Activated naive CD4-positive, alpha-beta T cell treated with anti-CD3 and anti-CD28 coated beads for 36 hours (primary cell): ENCODE measurements at regions not wholly inside any gene's neighbourhood (a gene's known extent, or its start where the extent isn't known, plus 50 kb on each side); places are given as distances from the start of the nearest gene placed in this dataset.

Source experiments
- CTCF ChIA-PET: fragments of 350-600 bp; sonication (Branson Sonifier 250); formaldehyde crosslinking; loops from one replicate; lab custom pipeline; 2021; ENCODE audit warnings: antibody characterized with exemption; lab: Charles Lee
- DNase-seq: peaks from one replicate; pipeline ENCODE4 v3.0.0-alpha.2; 2020
- H3K27ac Mint-ChIP-seq: one replicate; pipeline ENCODE4 v1.8.0; 2021; ENCODE audit warnings: mild to moderate bottlenecking, mixed read lengths
- H3K27me3 Mint-ChIP-seq: one replicate; pipeline ENCODE4 v1.8.0; 2021; ENCODE audit warnings: low read depth, mixed read lengths
- H3K36me3 Mint-ChIP-seq: one replicate; pipeline ENCODE4 v1.8.0; 2021; ENCODE audit warnings: low read depth, mixed read lengths
- H3K4me1 Mint-ChIP-seq: one replicate; pipeline ENCODE4 v1.8.0; 2021; ENCODE audit warnings: low read depth, mixed read lengths
- H3K4me3 Mint-ChIP-seq: one replicate; pipeline ENCODE4 v1.8.0; 2021; ENCODE audit warnings: mild to moderate bottlenecking, moderate library complexity, mixed read lengths
- H3K9me3 Mint-ChIP-seq: one replicate; pipeline ENCODE4 v1.8.0; 2021; ENCODE audit warnings: mixed read lengths
- intact Hi-C: fragments of 100-400 bp; cut with micrococcal nuclease; formaldehyde crosslinking; loops from one replicate; pipeline ENCODE4 v1.15.1; 2023

DNA sequence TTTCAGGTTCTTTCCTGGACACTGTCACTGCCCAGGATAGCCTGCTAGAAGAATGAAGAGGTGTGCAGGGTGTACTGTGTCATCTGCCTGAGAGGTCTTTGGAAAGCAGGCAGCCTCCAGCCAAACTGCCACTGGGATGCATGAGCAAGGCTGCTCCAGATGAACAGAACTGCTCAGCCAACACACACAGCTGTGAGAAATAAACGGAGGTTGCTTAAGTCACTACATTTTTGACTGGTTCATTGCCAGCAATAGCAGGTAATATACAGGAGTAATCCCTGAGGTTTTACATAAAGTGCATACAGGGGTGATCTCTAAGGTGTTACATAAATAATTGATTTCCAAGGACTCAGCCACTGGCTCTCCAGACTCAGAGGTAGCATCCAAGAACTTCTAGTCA lies 516.9 kb downstream of the BRINP3 start:
- Mint-ChIP-seq H3K4me1 (no peaks in the 10 kb centered on the region), H3K9me3 (peaks cover 5% of the 10 kb centered on the region), H3K27ac (no peak overlapping the region), H3K4me3 (no peak overlapping the region), H3K36me3 (no peaks in the 10 kb centered on the region), H3K27me3 (no peaks in the 10 kb centered on the region)
- CTCF ChIA-PET = no interaction called here
- intact Hi-C loops = no loop called here
- DNase-seq = no peak

DNA sequence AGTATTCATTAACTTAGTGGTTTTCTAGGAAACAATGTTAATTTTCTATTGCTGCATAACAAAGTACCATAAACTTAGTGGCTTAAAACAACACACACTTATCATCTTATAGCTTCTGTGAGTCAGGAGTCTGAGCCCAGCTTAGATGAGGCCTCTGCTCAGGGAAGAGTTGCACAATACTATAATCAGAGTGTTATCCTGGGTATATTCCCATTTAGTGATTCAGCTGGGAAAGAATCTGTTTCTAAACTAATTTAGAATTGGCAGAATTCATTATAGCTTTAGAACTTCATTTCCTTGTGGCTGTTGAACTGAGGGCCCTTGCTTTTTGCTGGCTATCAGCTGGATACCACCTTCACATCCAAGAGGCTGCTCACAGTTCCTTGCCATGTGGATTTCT lies 515.5 kb downstream of the BRINP3 start:
- Mint-ChIP-seq H3K36me3 (no peaks in the 10 kb centered on the region), H3K9me3 (peaks cover 11% of the 10 kb centered on the region), H3K27ac (no peak overlapping the region), H3K27me3 (no peaks in the 10 kb centered on the region), H3K4me3 (no peak overlapping the region), H3K4me1 (no peaks in the 10 kb centered on the region)
- CTCF ChIA-PET = no interaction called here
- intact Hi-C loops = no loop called here
- no peak for DNase-seq

DNA sequence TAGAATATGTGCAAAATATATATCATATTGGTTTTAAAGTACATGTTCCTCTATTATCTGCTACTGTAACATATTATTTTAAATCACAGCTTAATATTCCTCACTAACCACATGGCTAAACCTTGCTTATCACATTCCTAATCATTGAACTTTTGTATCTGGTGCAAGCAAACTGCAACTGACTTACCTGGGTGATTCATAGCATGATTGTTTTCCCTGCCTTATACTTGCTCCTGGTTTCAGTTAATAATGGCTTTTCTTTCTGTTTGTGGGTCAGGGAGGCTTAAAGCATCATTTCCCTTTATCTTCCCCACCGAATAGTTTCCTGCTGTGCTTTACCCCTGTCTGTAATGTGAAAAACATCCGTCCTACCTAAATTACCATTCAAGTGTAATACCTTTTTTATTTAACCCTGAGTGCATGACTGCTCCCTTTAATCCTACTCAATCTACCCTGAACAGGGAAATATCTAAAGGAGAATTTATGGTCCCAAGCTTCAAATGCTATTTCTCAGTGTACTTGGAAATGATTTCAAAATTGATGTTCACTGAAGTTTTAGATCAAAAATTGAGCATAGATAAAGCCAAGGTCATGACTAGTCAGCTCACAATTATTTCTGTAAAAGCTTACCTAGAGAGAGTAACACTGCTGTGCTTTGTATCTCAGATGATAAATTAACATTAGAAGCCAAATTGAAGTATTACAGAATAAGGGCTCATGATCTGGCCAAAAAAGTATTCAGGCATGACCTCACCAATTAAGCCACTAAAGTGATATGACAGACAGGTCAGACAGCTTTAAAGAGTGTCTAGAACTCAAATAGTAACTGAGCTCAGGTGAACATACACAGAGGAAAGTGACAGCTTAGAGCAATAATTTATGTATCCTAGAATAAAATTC lies 507.1 kb downstream of the BRINP3 start:
- CTCF ChIA-PET = no interaction called here
- intact Hi-C loops = no loop called here

DNA sequence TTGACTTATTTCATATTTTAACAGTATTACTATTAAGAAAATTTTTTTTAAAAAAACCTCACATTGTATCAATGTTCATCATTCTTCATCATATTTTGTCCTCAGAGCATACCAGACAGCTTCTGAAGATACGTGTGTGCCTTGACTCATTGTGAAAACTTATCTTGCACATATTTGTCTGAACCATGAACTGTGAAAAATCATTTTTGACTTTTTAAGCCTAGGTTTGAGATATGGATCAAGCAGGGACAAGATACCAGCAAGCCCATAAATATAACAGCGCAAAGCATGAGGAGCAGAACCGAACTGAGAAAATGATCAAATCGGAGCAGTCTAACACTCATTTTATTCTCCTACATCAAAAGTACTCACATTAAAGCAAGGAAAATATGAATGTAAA lies 506.0 kb downstream of the BRINP3 start:
- H3K36me3 Mint-ChIP-seq = no peaks in the 10 kb centered on the region
- H3K27ac Mint-ChIP-seq = no peak overlapping the region
- H3K9me3 Mint-ChIP-seq = peaks cover 11% of the 10 kb centered on the region
- no peak for DNase-seq
- no peaks in the 10 kb centered on the region for H3K27me3 Mint-ChIP-seq
- CTCF ChIA-PET = no interaction called here
- H3K4me1 Mint-ChIP-seq = no peaks in the 10 kb centered on the region
- intact Hi-C loops = no loop called here
- H3K4me3 Mint-ChIP-seq = no peak overlapping the region

More for the DNA sequence above, 507.1 kb downstream of the BRINP3 start:
- Mint-ChIP-seq H3K9me3 (peaks cover 9% of the 10 kb centered on the region), H3K27ac (no peak overlapping the region), H3K27me3 (no peaks in the 10 kb centered on the region), H3K36me3 (no peaks in the 10 kb centered on the region), H3K4me3 (no peak overlapping the region), H3K4me1 (no peaks in the 10 kb centered on the region)
- DNase-seq = no peak

DNA sequence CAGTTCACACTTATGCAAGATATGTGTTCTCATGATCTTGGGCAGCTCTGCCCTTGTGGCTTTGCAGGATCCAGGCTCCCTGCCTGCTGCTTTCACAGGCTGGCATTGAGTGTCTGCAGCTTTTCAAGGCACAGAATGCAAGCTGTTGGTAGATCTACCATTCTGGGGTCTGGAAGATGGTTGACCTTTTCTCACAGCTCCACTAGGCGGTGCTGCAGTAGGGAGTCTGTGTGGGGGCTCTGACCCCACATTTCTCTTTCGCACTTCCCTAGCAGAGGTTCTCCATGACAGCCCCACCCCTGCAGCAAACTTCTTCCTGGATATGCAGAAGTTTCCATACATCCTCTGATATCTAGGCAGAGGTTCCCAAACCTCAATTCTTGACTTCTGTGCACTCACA lies 500.5 kb downstream of the BRINP3 start:
- intact Hi-C loops = no loop called here
- Mint-ChIP-seq H3K4me1 (no peaks in the 10 kb centered on the region), H3K9me3 (peaks cover 20% of the 10 kb centered on the region), H3K27ac (no peak overlapping the region), H3K36me3 (no peaks in the 10 kb centered on the region), H3K4me3 (no peak overlapping the region), H3K27me3 (no peaks in the 10 kb centered on the region)
- no peak for DNase-seq
- CTCF ChIA-PET = no interaction called here

DNA sequence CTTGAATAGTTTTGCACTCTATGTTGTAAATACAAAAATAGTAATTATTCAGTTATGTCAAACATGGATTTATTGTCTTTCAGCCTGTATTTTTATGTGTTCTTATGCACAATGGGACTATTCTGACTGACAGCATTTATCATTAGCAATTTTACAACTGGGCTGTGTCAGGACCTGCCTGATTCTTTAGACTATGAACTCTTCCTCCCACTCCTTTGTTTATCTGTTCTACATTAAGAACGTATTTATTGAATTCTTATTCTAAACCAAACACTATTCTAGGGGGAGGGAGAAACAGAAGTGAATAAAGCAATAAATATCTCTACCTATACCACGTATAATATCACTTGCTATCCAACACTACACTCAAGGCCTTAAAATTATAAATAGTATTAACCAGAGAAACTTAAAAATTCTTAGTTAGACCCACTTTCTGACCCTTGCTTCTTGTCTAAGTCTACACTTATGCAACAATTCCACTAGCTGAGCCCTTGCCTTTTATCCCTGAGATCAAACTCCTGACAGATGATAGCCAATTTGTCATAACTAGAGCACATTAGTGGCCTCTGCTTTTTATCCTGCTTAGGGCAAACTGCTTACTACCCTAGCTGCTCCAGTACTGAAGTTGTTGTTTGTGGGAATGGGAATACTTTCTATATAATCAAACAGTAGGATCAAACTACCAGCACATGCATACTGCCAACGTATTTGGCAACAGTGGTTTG lies 494.3 kb downstream of the BRINP3 start:
- H3K36me3 Mint-ChIP-seq = no peaks in the 10 kb centered on the region
- no peak overlapping the region for H3K4me3 Mint-ChIP-seq
- DNase-seq = no peak
- no peaks in the 10 kb centered on the region for H3K4me1 Mint-ChIP-seq
- H3K27ac Mint-ChIP-seq = no peak overlapping the region
- intact Hi-C loops = no loop called here
- H3K9me3 Mint-ChIP-seq = peaks cover 18% of the 10 kb centered on the region
- H3K27me3 Mint-ChIP-seq = no peaks in the 10 kb centered on the region
- CTCF ChIA-PET = no interaction called here

DNA sequence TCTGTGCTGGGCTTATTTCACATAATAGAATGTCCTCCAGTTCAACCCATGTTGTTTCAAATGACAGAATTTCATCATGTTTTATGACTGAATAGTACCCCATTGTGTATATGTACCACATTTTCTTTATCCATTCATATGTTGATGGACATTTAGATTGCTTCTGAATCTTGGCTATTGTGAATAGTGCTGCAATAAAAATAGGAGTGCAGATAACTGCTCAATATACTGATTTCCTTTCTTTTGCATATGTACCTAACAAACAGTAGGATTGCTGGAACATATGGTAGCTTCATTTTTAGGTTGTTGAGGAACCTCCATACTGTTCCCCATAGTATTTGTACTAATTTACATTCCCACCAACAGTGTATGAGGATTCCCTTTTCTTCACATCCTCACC lies 491.1 kb downstream of the BRINP3 start:
- Mint-ChIP-seq H3K36me3 (no peaks in the 10 kb centered on the region), H3K27me3 (no peaks in the 10 kb centered on the region), H3K9me3 (peaks cover 16% of the 10 kb centered on the region), H3K4me1 (no peaks in the 10 kb centered on the region), H3K27ac (no peak overlapping the region), H3K4me3 (no peak overlapping the region)
- intact Hi-C loops = no loop called here
- CTCF ChIA-PET = no interaction called here
- DNase-seq = no peak

DNA sequence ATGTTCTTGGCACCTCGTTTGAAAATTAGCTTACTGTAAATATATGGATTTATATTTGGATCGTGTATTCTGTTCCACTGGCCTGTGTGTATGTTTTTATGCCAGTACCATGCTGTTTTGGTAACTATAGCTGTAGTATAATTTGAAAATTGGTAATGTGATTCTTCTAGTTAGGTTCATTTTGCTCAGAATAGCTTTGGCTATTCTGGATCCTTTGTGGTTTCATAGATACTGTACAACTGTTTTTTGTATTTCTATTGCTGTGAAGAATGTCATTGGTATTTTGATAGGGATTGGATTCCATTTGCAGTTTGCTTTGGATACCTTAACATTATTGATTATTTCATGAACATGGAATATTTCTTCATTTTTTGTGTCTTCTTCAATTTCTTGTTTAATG lies 490.2 kb downstream of the BRINP3 start:
- CTCF ChIA-PET = no interaction called here
- peaks cover 22% of the 10 kb centered on the region for H3K9me3 Mint-ChIP-seq
- H3K4me3 Mint-ChIP-seq = no peak overlapping the region
- no peaks in the 10 kb centered on the region for H3K4me1 Mint-ChIP-seq
- no peak overlapping the region for H3K27ac Mint-ChIP-seq
- intact Hi-C loops = no loop called here
- no peaks in the 10 kb centered on the region for H3K27me3 Mint-ChIP-seq
- no peak for DNase-seq
- no peaks in the 10 kb centered on the region for H3K36me3 Mint-ChIP-seq

DNA sequence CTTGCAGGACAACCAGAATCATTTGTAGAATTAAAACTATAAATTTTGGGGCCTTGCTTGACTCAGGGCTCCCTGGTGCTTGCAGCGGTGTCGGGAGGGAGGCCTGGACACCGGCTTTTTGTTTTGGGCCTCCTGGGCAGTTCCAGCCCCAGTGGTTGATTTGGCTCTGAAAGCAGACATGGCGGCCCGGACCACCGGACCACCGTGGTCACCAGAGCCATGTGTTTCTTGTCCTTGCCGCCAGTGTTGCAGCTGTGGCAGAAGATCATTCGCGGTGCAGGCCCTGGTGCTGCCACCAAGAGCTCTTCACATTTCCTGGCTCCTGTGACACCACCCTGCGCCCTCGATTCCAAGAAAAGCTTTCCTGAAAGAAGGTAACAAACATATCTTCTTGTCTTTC lies 484.8 kb downstream of the BRINP3 start:
- Mint-ChIP-seq H3K36me3 (no peaks in the 10 kb centered on the region), H3K4me1 (no peaks in the 10 kb centered on the region), H3K27me3 (no peaks in the 10 kb centered on the region), H3K27ac (no peak overlapping the region), H3K9me3 (peaks cover 12% of the 10 kb centered on the region), H3K4me3 (no peak overlapping the region)
- CTCF ChIA-PET = no interaction called here
- DNase-seq = no peak
- intact Hi-C loops = no loop called here

DNA sequence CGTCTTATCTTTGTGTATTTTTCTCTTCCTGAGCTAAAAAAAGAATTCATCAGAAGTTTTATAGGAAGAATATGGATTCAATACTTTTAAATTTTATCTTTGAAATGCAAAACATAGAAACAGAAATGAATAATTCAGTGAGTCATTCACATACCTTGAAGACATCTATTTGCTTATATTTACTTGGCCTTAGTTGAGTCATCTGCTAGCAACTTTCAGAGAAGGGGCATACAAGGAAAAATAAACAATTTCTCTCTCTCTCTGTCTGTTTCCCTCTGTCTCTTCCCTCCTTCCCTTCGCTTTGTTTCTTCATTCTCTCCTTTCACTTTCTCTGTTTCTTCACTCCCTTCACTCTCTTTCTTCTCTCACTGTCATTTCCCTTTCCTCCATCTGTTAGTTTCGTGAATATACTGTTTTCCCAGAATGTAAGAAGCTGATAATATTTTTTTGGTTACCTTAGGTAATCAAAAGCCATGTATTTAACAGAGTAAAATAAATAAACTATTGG lies 477.2 kb downstream of the BRINP3 start:
- H3K4me3 Mint-ChIP-seq = no peak overlapping the region
- no peaks in the 10 kb centered on the region for H3K27me3 Mint-ChIP-seq
- no peak overlapping the region for H3K27ac Mint-ChIP-seq
- H3K9me3 Mint-ChIP-seq = peaks cover 3% of the 10 kb centered on the region
- CTCF ChIA-PET = no interaction called here
- H3K4me1 Mint-ChIP-seq = no peaks in the 10 kb centered on the region
- intact Hi-C loops = no loop called here
- no peaks in the 10 kb centered on the region for H3K36me3 Mint-ChIP-seq
- no peak for DNase-seq

DNA sequence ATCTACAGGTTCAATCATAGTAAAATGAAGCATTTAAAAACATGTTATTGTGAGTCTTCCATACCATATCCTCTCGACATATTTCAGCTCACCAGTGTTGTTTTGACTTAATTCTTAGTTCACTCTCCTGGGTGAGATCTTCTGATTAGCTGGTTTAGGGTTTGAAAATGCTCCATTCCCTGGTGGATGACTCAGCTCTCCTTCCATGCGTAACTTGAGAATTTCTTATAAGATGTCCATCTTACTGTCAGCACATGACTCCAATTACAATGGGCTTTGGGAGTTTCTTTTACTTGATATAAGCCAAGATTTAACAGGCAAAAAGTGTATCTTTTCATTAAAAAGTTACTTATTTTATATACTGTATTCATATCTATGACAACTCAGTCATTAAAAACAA lies 476.5 kb downstream of the BRINP3 start:
- CTCF ChIA-PET = no interaction called here
- intact Hi-C loops = no loop called here
- no peak for DNase-seq
- Mint-ChIP-seq H3K36me3 (no peaks in the 10 kb centered on the region), H3K27me3 (no peaks in the 10 kb centered on the region), H3K4me3 (no peak overlapping the region), H3K4me1 (no peaks in the 10 kb centered on the region), H3K9me3 (peaks cover 3% of the 10 kb centered on the region), H3K27ac (no peak overlapping the region)

DNA sequence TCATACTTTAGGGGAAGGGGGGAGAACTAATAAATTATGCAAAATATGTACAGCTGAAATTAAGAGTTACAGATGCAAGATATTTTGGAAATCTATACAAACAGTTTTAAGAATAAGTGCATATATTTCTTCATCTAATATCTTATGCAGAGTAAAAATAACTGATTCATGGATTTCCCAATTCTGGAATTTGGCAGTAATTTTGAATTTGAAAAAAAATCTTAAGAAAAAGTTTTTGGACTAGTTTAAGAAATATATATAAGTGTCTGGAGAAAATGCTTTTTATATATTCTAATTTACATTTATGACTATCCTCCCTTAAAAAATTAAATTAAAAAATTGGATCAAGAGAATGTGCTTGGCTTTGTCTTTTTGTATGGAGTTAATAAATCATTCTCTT lies 474.3 kb downstream of the BRINP3 start:
- H3K36me3 Mint-ChIP-seq = no peaks in the 10 kb centered on the region
- intact Hi-C loops = no loop called here
- H3K4me1 Mint-ChIP-seq = no peaks in the 10 kb centered on the region
- no peak overlapping the region for H3K4me3 Mint-ChIP-seq
- H3K9me3 Mint-ChIP-seq = peaks cover 3% of the 10 kb centered on the region
- no peak for DNase-seq
- CTCF ChIA-PET = no interaction called here
- no peaks in the 10 kb centered on the region for H3K27me3 Mint-ChIP-seq
- no peak overlapping the region for H3K27ac Mint-ChIP-seq

DNA sequence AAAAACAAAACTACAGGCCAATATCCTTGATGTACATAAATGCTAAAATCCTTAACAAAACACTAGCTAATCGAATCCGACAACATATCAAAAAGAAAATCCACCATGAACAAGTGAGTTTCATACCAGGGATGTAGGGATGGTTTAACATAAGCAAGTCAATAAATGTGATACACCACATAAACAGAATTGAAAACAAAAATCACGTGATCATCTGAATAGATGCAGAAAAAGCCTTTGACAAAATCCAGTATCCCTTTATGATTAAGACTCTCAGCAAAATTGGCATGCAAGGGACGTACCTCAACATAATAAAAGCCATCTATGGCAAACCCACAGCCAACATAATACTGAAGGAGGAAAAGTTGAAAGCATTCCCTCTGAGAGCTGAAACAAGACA lies 466.1 kb downstream of the BRINP3 start:
- H3K27me3 Mint-ChIP-seq = no peaks in the 10 kb centered on the region
- H3K4me1 Mint-ChIP-seq = no peaks in the 10 kb centered on the region
- peaks cover 3% of the 10 kb centered on the region for H3K9me3 Mint-ChIP-seq
- CTCF ChIA-PET = no interaction called here
- no peak overlapping the region for H3K4me3 Mint-ChIP-seq
- H3K27ac Mint-ChIP-seq = no peak overlapping the region
- DNase-seq = no peak
- intact Hi-C loops = no loop called here
- H3K36me3 Mint-ChIP-seq = no peaks in the 10 kb centered on the region
